ENCODE measurements at regions not wholly inside any gene's neighbourhood (a gene's known extent, or its start where the extent isn't known, plus 50 kb on each side); places are given as distances from the start of the nearest gene placed in this dataset.

DNA sequence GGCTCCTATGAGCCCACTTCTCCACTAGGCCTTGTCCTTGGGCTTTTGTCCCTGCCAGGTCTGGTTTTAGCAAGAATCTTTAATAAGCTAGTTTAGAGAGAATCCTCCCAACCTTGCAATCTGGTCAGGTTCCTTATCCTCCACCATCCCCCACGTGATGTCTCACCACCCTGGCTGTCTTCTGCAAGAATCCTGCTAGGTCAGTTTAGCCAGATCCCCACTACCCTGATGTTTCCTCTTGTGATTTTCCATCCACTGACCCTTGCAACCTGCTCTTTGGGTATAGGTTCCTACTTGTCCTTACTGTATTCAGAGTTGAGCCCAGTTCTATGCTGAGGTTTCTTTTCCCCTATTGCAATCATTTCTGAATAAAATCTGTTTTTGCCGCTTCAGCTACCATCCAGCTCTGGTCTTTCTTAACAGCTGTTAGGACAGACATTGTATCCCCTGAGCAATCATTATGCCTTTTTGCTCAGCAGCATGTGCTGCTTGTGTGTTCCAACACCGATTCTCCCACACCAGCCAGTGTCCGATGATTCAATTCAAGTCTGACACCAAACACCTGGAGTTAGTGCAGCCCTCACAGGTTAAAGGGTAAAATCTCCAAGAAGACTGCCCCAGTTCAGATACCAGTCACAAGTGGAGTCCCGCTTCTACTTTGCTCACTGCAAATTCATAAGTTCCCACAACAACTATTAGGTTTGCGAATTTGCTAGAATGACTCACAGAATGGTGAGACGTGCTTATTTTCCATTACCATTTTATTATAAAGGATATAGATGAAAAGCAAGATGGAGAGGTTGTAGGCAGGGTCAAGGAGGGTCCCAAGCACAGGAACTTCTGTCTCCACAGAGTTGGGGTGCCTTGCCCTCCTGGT is 62.2 kb upstream of the ADCY1 start:
- no peak overlapping the region for H3K4me3 ChIP-seq
- H3K27me3 ChIP-seq = no peaks in the 10 kb centered on the region
- WGBS, 2 donors = 80 to 81% methylated on average over 7 of the region's 7 CpGs
- DNase-seq = no peak
- H3K4me1 ChIP-seq = no peaks in the 10 kb centered on the region
- no peaks in the 10 kb centered on the region for H3K36me3 ChIP-seq
- intact Hi-C loops (cut with DNase I) = no loop called here
- H3K27ac ChIP-seq = no peak overlapping the region
- TF ChIP-seq POLR2AphosphoS5 (IDR thresholded peaks at IDR 0.05) = no peak
- no peak for TF ChIP-seq EP300 (IDR thresholded peaks at IDR 0.05)
- TF ChIP-seq, protein P1, sequence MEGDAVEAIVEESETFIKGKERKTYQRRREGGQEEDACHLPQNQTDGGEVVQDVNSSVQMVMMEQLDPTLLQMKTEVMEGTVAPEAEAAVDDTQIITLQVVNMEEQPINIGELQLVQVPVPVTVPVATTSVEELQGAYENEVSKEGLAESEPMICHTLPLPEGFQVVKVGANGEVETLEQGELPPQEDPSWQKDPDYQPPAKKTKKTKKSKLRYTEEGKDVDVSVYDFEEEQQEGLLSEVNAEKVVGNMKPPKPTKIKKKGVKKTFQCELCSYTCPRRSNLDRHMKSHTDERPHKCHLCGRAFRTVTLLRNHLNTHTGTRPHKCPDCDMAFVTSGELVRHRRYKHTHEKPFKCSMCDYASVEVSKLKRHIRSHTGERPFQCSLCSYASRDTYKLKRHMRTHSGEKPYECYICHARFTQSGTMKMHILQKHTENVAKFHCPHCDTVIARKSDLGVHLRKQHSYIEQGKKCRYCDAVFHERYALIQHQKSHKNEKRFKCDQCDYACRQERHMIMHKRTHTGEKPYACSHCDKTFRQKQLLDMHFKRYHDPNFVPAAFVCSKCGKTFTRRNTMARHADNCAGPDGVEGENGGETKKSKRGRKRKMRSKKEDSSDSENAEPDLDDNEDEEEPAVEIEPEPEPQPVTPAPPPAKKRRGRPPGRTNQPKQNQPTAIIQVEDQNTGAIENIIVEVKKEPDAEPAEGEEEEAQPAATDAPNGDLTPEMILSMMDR (IDR thresholded peaks at IDR 0.05) = no peak
- TF ChIP-seq POLR2A (IDR thresholded peaks at IDR 0.05) = no peak
- H3K9me3 ChIP-seq = peaks cover 0 to 3% (median 0%) of the 10 kb centered on the region in 4 donors

DNA sequence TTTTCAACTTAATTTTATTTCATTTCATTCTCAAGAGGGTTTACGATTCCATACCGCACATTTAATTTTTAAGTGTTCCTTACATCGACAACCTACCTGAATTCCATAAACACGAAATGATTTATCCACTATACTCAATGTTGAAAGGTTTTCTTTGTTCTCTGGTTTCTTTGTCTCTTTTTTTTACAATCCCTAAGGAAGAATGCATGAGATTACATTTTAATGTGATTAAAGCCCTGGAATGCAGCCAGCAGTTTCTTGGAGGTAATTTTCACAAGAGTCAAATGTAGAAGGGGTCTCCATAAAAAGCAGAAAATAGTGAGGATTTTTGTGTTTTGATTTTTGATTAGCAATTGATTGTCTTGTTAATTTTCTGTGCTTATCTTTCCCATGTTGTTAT is 59.2 kb upstream of the ADCY1 start:
- TF ChIP-seq, protein P1 (IDR thresholded peaks at IDR 0.05) = no peak
- no peak for TF ChIP-seq POLR2A (IDR thresholded peaks at IDR 0.05)
- TF ChIP-seq POLR2AphosphoS5 (IDR thresholded peaks at IDR 0.05) = no peak
- no peak for TF ChIP-seq EP300 (IDR thresholded peaks at IDR 0.05)
- Histone ChIP-seq H3K27me3 (no peaks in the 10 kb centered on the region), H3K4me1 (no peaks in the 10 kb centered on the region), H3K4me3 (no peak overlapping the region), H3K36me3 (no peaks in the 10 kb centered on the region), H3K9me3 (peaks cover 0 to 4% (median 0%) of the 10 kb centered on the region in 4 donors), H3K27ac (no peak overlapping the region)
- 60 to 79% methylated on average over 4 of the region's 4 CpGs for WGBS, 2 donors
- DNase-seq = no peak
- intact Hi-C loops (cut with DNase I) = no loop called here

GRCh38 chr7:45515346-45515745 is 58.8 kb upstream of the ADCY1 start:
- Histone ChIP-seq H3K4me1 (no peaks in the 10 kb centered on the region), H3K4me3 (no peak overlapping the region), H3K36me3 (no peaks in the 10 kb centered on the region), H3K9me3 (peaks cover 0 to 4% (median 0%) of the 10 kb centered on the region in 4 donors), H3K27me3 (no peaks in the 10 kb centered on the region), H3K27ac (no peak overlapping the region)
- intact Hi-C loops (cut with DNase I) = no loop called here
- no peak for DNase-seq
- TF ChIP-seq EP300 (IDR thresholded peaks at IDR 0.05) (no peak), POLR2A (IDR thresholded peaks at IDR 0.05) (no peak), POLR2AphosphoS5 (IDR thresholded peaks at IDR 0.05) (no peak)
- TF ChIP-seq, protein P1 (IDR thresholded peaks at IDR 0.05) = no peak
